A549 (cell line): ENCODE measurements at regions not wholly inside any gene's neighbourhood (a gene's known extent, or its start where the extent isn't known, plus 50 kb on each side); places are given as distances from the start of the nearest gene placed in this dataset.

Experiments used
- CEBPB ChIP-seq, 2 experiments: fragments of >200 bp in 1 of 2; sonication (Bioruptor Twin) in 1 of 2; formaldehyde crosslinking in 1 of 2; IDR thresholded peaks; 2 replicates each; pipeline ENCODE4 v1.6.1; 2012 to 2016
- CHD2 ChIP-seq: fragments of 150-350 bp; IDR thresholded peaks from 2 replicates; pipeline ENCODE4 v1.6.1; 2014; ENCODE audit warnings: low read length; ENCODE audit not compliant: partially characterized antibody
- CTCF ChIP-seq: fragments of >200 bp; sonication (Bioruptor Twin); formaldehyde crosslinking; IDR thresholded peaks from 3 replicates; pipeline ENCODE4 v1.5.1; 2016
- POLR2A ChIP-seq: IDR thresholded peaks from 2 replicates; pipeline ENCODE4 v1.6.1; 2012; ENCODE audit warnings: mild to moderate bottlenecking, low read length

- TF ChIP-seq POLR2A = no peak
- TF ChIP-seq CEBPB (IDR thresholded peaks at IDR 0.05) = no peak
- TF ChIP-seq CHD2 = no peak
- no peak for TF ChIP-seq CTCF
Observed at GRCh38 chr5:29990681-29991080, 1202.8 kb upstream of the CDH6 start.
